Panc1 (cell line): ENCODE measurements at regions not wholly inside any gene's neighbourhood (a gene's known extent, or its start where the extent isn't known, plus 50 kb on each side); places are given as distances from the start of the nearest gene placed in this dataset.

ENCODE experiments used
- ATAC-seq: fragments of 200-7000 bp; cut with Tn5 transposase; 2 replicates; pipeline ENCODE4 v1.9.1; 2020; ENCODE audit warnings: mild to moderate bottlenecking, moderate library complexity
- BruUV-seq: library from RNA; stranded (reverse); fragments of 400-500 nt; replicated peaks from 2 replicates; lab custom pipeline; 2021; lab: Mats Ljungman, UMichigan
- CTCF ChIA-PET: fragments of 300-600 bp; sonication (Branson Sonifier 250); formaldehyde crosslinking; loops from one replicate; lab custom pipeline; 2022; ENCODE audit warnings: antibody characterized with exemption; lab: Charles Lee
- POLR2A ChIA-PET: fragments of 300-600 bp; sonication (Branson Sonifier 250); formaldehyde crosslinking; loops from one replicate; lab custom pipeline; 2022; ENCODE audit warnings: antibody characterized with exemption; lab: Charles Lee
- DNase-seq: peaks from one replicate; pipeline ENCODE4 v3.0.0-alpha.2; 2010; ENCODE audit warnings: low read depth, low spot score
- H3K27ac ChIP-seq: 2 replicates; pipeline ENCODE4 v1.5.1; 2011; ENCODE audit warnings: mild to moderate bottlenecking, low read length, inconsistent platforms
- H3K27me3 ChIP-seq: fragments of 200-500 bp; sonication (Bioruptor generic); 2 replicates; pipeline ENCODE4 v1.6.0; 2014; ENCODE audit warnings: low read length, inconsistent platforms; ENCODE audit not compliant: control insufficient read depth, insufficient read depth
- H3K36me3 ChIP-seq: fragments of 200-500 bp; sonication (Bioruptor generic); 2 replicates; pipeline ENCODE4 v1.5.1; 2014; ENCODE audit warnings: inconsistent platforms, mild to moderate bottlenecking, low read length, moderate library complexity; ENCODE audit not compliant: control insufficient read depth, insufficient read depth
- H3K4me1 ChIP-seq: 2 replicates; pipeline ENCODE4 v1.5.1; 2011; ENCODE audit warnings: inconsistent platforms, mild to moderate bottlenecking, low read length, moderate library complexity; ENCODE audit not compliant: control insufficient read depth, insufficient read depth
- H3K4me3 ChIP-seq, 2 experiments: 2 replicates each; pipeline ENCODE4 v1.5.1; 2011 to 2012; ENCODE audit warnings: low read depth in 2 of 2, low read length in 2 of 2, mild to moderate bottlenecking in 2 of 2, inconsistent platforms in 1 of 2, moderate library complexity in 1 of 2
- H3K9me3 ChIP-seq: fragments of 200-500 bp; sonication (Bioruptor generic); 2 replicates; pipeline ENCODE4 v1.5.1; 2014; ENCODE audit warnings: low read depth, mild to moderate bottlenecking, inconsistent platforms, low read length, moderate library complexity; ENCODE audit not compliant: control insufficient read depth, insufficient read depth
- CTCF ChIP-seq: fragments of 450-650 bp; IDR thresholded peaks from 2 replicates; pipeline ENCODE4 v1.5.1; 2017; ENCODE audit warnings: mild to moderate bottlenecking
- POLR2AphosphoS5 ChIP-seq: IDR thresholded peaks from 2 replicates; pipeline ENCODE4 v1.6.1; 2012; ENCODE audit warnings: mild to moderate bottlenecking, low read depth, low read length, moderate library complexity
- REST ChIP-seq, 2 experiments: IDR thresholded peaks; 2 replicates each; pipeline ENCODE4 v1.6.1; 2011 to 2012; ENCODE audit warnings: low read depth in 2 of 2, control low read depth in 1 of 2, low read length in 1 of 2, mild to moderate bottlenecking in 1 of 2, moderate library complexity in 1 of 2; ENCODE audit not compliant: insufficient read depth in 1 of 2
- SIN3A ChIP-seq: IDR thresholded peaks from 2 replicates; pipeline ENCODE4 v1.6.1; 2012; ENCODE audit warnings: low read depth, mild to moderate bottlenecking, low read length, moderate library complexity, borderline replicate concordance; ENCODE audit not compliant: insufficient read depth
- TCF7L2 ChIP-seq: IDR thresholded peaks from 2 replicates; pipeline ENCODE4 v1.6.1; 2011; ENCODE audit warnings: mild to moderate bottlenecking, low read depth, low read length, inconsistent platforms
- in situ Hi-C: cut with HindIII; loops from 2 replicates; pipeline ENCODE4 v1.10.0; 2016; ENCODE audit warnings: low sequenced_read_pairs, low pct_unique_long_range_greater_than_20kb
- intact Hi-C: fragments of 100-400 bp; cut with micrococcal nuclease; formaldehyde crosslinking; loops from one replicate; pipeline ENCODE4 v1.10.0; 2022; ENCODE audit not compliant: unreplicated experiment

GRCh38 chr3:176766862-176767261 is 430.4 kb downstream of the TBL1XR1 start:
- TF ChIP-seq TCF7L2 (no peak), REST (IDR thresholded peaks at IDR 0.05; ENCODE audit: insufficient read depth in 1 of 2, low read depth in 2 of 2, low read length in 1 of 2) (no peak), CTCF (no peak), SIN3A (no peak), POLR2AphosphoS5 (no peak)
- Histone ChIP-seq H3K4me3 (no peak overlapping the region), H3K27ac (no peak overlapping the region), H3K27me3 (no peaks in the 10 kb centered on the region), H3K36me3 (no peaks in the 10 kb centered on the region), H3K9me3 (no peaks in the 10 kb centered on the region), H3K4me1 (no peaks in the 10 kb centered on the region)
- ChIA-PET CTCF (no interaction called here), POLR2A (no interaction called here)
- ATAC-seq = no peak
- in situ Hi-C loops = no loop called here
- no TSS peak for BruUV-seq
- no peak for DNase-seq
- intact Hi-C loops = no loop called here

GRCh38 chr3:176765382-176765900 is 431.8 kb downstream of the TBL1XR1 start:
- POLR2A ChIA-PET = no interaction called here
- ATAC-seq (no peak), DNase-seq (no peak)
- no peaks in the 10 kb centered on the region for H3K27me3 ChIP-seq
- in situ Hi-C loops = no loop called here
- no peak overlapping the region for H3K4me3 ChIP-seq
- intact Hi-C loops = no loop called here
- no peaks in the 10 kb centered on the region for H3K36me3 ChIP-seq
- no peak for TF ChIP-seq REST (IDR thresholded peaks at IDR 0.05; ENCODE audit: insufficient read depth in 1 of 2, low read depth in 2 of 2, low read length in 1 of 2)
- no peaks in the 10 kb centered on the region for H3K4me1 ChIP-seq
- CTCF ChIA-PET = no interaction called here
- no peaks in the 10 kb centered on the region for H3K9me3 ChIP-seq
- no TSS peak for BruUV-seq
- H3K27ac ChIP-seq = no peak overlapping the region
